GM23338 (cell line): ENCODE measurements at regions not wholly inside any gene's neighbourhood (a gene's known extent, or its start where the extent isn't known, plus 50 kb on each side); places are given as distances from the start of the nearest gene placed in this dataset.

ENCODE experiments used
- CREB1 ChIP-seq: fragments of 250-450 bp; sonication (Bioruptor Pico); IDR thresholded peaks from 2 replicates; pipeline ENCODE4 v1.5.0; 2020; ENCODE audit warnings: low read depth, mild to moderate bottlenecking, moderate library complexity
- EZH2 ChIP-seq: fragments of 200-600 bp; sonication (generic); IDR thresholded peaks from one replicate; pipeline ENCODE4 v1.8.0; 2017; ENCODE audit warnings: antibody characterized with exemption, mild to moderate bottlenecking, low read depth; ENCODE audit not compliant: unreplicated experiment
- EZH2phosphoT487 ChIP-seq: fragments of 200-600 bp; sonication (generic); IDR thresholded peaks from one replicate; pipeline ENCODE4 v1.8.1; 2018; ENCODE audit warnings: antibody characterized with exemption; ENCODE audit not compliant: unreplicated experiment
- JUNB ChIP-seq: IDR thresholded peaks from one replicate; pipeline ENCODE4 v1.6.1; 2016; ENCODE audit warnings: antibody characterized with exemption; ENCODE audit not compliant: unreplicated experiment
- NANOG ChIP-seq: IDR thresholded peaks from 2 replicates; pipeline ENCODE4 v1.6.1; 2016; ENCODE audit warnings: antibody characterized with exemption, borderline replicate concordance
- POLR2AphosphoS5 ChIP-seq: IDR thresholded peaks from 2 replicates; pipeline ENCODE4 v1.6.1; 2016; ENCODE audit warnings: antibody characterized with exemption, low read depth
- STAT1 ChIP-seq: IDR thresholded peaks from one replicate; pipeline ENCODE4 v1.6.1; 2016; ENCODE audit warnings: antibody characterized with exemption; ENCODE audit not compliant: unreplicated experiment
- ZNF114 ChIP-seq: fragments of 250-450 bp; sonication (Bioruptor Pico); IDR thresholded peaks from 2 replicates; pipeline ENCODE4 v1.5.0; 2020; ENCODE audit warnings: mild to moderate bottlenecking, moderate library complexity
- ZNF331 ChIP-seq: fragments of 250-450 bp; sonication (Bioruptor Pico); IDR thresholded peaks from 2 replicates; pipeline ENCODE4 v1.5.0; 2020; ENCODE audit warnings: low read depth, mild to moderate bottlenecking, moderate library complexity
- TF ChIP-seq, protein P1 (sequence below), 2 experiments: fragments of 200-600 bp in 1 of 2; sonication (generic) in 1 of 2; conservative IDR thresholded peaks; 2 replicates each; pipeline versions ENCODE4 v1.5.1 to v1.6.1; 2016 to 2017; ENCODE audit warnings: antibody characterized with exemption in 2 of 2, low read depth in 2 of 2, mild to moderate bottlenecking in 2 of 2, moderate library complexity in 1 of 2
- TF ChIP-seq, protein P2 (sequence below): IDR thresholded peaks from one replicate; pipeline ENCODE4 v1.6.1; 2018; ENCODE audit warnings: antibody characterized with exemption; ENCODE audit not compliant: unreplicated experiment
- TF ChIP-seq, protein P3 (sequence below): IDR thresholded peaks from 2 replicates; pipeline ENCODE4 v1.6.1; 2016; ENCODE audit warnings: antibody characterized with exemption

DNA sequence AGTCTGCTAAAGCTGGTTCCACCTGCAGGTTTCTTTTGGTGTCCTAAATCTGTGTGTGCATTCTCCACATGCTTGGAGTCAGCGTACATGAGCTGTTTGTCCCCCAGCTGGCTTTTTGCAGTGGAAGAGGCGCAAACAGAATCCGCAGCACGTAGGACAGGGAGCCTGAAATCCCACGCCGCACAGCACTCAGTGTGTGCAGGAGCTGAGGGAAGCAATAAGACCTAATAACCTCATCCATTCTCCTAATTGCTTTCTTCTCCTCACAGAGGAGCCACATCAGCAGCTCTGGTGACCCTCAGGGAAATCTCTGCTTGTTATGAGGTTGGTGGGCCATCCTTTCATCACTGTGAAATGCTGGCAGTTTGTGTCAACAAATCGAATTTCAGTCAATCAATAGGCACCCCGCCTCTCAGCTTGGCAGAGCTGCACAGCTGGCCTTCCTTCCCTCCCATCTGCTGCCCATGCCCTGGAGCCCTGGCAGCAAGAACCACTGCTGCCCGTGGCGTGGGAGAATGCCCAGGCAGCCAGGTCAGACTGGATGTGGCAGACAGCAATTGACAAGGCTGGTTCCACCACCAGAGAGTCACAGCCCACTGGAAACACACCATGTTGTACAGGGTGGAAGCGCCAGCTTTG is 136.7 kb downstream of the ZDHHC20 start:
- TF ChIP-seq POLR2AphosphoS5 (no peak), EZH2 (no peak), ZNF331 (CRISPR knock-in tag) (no peak), EZH2phosphoT487 (no peak), STAT1 (no peak), NANOG (no peak), JUNB (no peak), CREB1 (CRISPR knock-in tag) (no peak), ZNF114 (CRISPR knock-in tag) (no peak)
- TF ChIP-seq, protein P1, sequence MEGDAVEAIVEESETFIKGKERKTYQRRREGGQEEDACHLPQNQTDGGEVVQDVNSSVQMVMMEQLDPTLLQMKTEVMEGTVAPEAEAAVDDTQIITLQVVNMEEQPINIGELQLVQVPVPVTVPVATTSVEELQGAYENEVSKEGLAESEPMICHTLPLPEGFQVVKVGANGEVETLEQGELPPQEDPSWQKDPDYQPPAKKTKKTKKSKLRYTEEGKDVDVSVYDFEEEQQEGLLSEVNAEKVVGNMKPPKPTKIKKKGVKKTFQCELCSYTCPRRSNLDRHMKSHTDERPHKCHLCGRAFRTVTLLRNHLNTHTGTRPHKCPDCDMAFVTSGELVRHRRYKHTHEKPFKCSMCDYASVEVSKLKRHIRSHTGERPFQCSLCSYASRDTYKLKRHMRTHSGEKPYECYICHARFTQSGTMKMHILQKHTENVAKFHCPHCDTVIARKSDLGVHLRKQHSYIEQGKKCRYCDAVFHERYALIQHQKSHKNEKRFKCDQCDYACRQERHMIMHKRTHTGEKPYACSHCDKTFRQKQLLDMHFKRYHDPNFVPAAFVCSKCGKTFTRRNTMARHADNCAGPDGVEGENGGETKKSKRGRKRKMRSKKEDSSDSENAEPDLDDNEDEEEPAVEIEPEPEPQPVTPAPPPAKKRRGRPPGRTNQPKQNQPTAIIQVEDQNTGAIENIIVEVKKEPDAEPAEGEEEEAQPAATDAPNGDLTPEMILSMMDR (conservative IDR thresholded peaks at IDR 0.05; ENCODE audit: low read depth in 2 of 2) = no peak
- TF ChIP-seq, protein P2, sequence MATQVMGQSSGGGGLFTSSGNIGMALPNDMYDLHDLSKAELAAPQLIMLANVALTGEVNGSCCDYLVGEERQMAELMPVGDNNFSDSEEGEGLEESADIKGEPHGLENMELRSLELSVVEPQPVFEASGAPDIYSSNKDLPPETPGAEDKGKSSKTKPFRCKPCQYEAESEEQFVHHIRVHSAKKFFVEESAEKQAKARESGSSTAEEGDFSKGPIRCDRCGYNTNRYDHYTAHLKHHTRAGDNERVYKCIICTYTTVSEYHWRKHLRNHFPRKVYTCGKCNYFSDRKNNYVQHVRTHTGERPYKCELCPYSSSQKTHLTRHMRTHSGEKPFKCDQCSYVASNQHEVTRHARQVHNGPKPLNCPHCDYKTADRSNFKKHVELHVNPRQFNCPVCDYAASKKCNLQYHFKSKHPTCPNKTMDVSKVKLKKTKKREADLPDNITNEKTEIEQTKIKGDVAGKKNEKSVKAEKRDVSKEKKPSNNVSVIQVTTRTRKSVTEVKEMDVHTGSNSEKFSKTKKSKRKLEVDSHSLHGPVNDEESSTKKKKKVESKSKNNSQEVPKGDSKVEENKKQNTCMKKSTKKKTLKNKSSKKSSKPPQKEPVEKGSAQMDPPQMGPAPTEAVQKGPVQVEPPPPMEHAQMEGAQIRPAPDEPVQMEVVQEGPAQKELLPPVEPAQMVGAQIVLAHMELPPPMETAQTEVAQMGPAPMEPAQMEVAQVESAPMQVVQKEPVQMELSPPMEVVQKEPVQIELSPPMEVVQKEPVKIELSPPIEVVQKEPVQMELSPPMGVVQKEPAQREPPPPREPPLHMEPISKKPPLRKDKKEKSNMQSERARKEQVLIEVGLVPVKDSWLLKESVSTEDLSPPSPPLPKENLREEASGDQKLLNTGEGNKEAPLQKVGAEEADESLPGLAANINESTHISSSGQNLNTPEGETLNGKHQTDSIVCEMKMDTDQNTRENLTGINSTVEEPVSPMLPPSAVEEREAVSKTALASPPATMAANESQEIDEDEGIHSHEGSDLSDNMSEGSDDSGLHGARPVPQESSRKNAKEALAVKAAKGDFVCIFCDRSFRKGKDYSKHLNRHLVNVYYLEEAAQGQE = no peak
- TF ChIP-seq, protein P3, sequence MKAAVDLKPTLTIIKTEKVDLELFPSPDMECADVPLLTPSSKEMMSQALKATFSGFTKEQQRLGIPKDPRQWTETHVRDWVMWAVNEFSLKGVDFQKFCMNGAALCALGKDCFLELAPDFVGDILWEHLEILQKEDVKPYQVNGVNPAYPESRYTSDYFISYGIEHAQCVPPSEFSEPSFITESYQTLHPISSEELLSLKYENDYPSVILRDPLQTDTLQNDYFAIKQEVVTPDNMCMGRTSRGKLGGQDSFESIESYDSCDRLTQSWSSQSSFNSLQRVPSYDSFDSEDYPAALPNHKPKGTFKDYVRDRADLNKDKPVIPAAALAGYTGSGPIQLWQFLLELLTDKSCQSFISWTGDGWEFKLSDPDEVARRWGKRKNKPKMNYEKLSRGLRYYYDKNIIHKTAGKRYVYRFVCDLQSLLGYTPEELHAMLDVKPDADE = no peak
